HG02759 (cell line): ENCODE measurements at regions not wholly inside any gene's neighbourhood (a gene's known extent, or its start where the extent isn't known, plus 50 kb on each side); places are given as distances from the start of the nearest gene placed in this dataset.
"Not testable (repeated sequence)": the region's sequence is repeated elsewhere in the genome, so short reads cannot be mapped to it uniquely, and the experiment has no call there.

Experiments used
- ATAC-seq: cut with Tn5 transposase; IDR thresholded peaks from one replicate; pipeline ENCODE4 v1.9.1; 2021; ENCODE audit warnings: mild to moderate bottlenecking, moderate library complexity; ENCODE audit not compliant: unreplicated experiment

DNA sequence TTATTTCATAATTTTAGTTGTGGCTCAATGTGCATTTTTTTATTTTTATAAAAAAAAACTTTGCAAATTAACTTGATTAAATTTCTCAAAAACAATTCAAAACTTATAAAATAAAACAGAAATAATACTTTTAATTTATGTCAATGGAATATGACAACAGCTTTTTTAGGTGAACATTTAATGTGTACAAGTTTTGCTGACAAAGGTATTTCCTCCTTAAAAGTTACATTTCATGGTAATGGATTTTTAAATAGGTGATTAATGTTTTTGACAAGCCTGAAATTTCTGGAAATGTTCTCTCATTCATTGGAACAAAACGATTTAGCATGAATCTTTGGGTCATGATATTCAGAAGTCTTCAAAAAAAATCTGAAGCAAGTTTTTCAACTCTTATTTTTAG lies 1160.0 kb downstream of the HACE1 start:
- ATAC-seq, result no peak

DNA sequence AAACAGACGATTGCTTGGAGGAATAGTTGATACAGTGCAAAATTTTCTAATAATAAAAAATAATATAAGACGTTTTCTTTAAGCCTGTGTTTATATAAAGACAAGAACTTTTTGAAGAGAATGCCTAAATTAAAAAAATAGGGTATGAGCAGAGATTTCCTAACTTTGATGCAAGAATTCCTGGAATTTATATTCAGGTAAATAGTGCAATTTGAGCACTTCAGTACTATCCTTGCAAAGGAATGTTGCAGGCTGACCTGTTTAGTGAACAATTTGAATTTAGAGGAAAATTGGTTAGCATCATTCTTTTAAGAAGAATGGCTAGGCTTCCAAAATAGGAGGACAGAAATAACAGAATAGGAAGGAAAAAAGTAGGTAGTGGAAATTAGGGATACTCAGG lies 1172.3 kb downstream of the HACE1 start:
- ATAC-seq, result no peak

DNA sequence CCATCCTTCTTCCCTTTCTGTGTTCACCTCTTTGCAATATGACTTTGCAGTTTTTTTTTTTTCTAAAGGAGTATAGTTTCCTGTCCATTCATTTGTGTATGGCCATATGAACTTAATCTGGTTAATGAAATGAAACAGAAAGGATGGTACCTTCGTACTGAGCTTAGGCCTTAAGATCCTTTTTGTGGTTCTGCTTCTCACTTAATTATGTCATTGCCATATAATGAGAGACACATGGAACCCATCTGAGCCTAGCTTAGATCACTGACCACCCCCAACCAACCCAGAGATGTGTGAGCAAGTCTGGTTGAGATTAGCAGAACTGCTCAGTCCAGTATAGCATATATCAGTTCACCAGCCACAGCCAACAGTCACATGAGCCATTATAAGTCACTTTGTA lies 1179.6 kb downstream of the HACE1 start:
- ATAC-seq, result no peak

DNA sequence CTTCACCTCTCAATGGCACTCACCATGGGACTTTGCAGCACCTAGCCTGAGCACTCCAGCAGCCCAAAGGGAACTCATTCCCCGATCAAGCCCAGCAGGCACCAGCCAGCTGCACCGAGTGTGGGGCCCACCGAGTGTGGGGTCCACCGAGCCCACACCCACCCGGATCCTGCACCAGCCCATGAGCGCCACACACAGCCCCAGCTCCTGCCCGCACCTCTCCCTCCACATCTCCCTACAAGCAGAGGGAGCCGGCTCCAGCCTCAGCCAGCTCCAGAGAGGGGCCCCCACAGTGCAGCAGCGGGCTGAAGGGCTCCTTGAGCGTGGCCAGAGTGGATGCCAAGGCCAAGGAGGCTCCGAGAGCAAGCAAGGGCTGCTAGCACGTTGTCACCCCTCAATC lies 1182.4 kb downstream of the HACE1 start:
- no peak for ATAC-seq

DNA sequence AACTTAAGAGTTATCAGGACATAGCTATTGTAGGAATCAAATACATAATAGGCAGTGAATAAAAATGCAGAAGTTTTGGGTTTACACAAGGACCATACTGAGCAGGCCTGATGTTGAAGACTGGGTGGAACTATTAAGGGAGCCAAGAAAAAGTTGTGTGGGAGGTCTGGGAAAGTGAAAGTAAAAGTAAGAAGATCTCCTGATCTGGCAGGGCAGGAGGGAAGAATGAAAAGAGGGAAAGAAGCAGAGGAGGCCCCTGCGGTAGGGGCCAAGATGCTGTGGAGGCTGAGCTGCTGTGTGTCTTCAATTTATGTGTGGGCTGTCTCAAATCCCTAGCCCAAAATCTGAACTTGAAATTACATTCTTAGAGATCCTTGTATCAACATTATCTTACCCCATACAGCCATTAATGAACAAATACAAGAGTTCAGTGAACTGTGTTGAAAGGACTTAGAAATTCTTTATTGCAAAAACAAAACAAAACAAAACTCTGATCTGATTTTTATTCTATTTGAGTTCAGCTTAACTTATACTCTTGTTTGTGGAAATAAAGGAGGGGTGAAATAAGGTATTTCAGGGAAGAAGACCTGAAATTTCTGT lies 1183.8 kb downstream of the HACE1 start:
- no peak for ATAC-seq

DNA sequence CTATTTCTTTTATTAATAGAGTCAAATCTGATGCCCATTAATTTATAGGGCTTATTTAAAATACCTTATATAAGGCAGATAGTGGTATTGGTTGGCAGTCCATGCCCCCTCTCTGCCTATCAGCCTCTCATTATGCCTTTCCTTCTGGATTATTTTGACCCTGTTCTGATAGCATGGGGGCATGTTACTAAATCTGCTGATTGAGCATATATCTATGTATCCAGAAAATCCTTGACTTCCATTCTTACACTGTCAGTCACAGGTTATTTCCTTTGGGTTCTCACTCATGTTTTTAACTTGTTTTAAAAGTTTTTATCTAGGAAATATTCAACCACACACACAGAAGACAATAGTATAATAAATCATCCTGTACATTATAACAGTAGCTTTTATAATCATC lies 1184.9 kb downstream of the HACE1 start:
- no peak for ATAC-seq

DNA sequence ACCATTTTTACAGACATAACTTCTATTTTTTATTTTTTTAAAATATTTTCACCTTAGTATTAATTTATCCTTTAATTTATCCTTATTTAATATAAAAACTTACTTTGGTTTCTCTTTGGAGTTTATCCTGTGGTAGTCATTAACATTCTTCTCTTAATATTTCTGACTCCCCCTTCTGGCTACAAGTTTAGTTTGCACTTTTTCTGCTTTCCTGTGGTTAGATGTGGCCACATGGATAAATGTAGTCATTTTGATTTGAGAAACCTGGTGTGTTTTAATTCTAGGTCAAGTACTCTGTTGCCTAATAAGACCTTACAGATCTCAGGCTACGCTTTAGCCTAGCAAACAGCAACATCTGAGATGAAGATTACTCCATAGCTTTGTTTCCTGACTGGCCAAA lies 1187.5 kb downstream of the HACE1 start:
- no peak for ATAC-seq

DNA sequence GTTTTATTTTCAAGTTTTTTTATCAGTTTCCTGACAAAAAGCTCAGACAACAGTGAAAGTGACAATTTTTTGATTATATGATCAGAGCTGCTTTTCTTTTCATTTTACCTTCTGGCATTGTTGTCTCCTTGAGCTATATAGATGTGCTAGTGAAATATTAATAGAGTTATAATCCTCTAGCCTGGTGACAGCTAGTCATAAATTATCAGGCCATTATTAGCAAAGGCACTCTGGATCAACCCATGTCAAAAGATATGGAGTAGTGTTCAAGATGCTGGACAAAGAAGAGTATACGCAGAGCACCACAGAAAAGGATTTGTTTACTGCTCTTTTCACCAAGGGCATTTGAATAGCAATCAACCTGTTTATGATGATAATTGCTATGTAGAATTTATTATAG lies 1230.1 kb downstream of the HACE1 start:
- no peak for ATAC-seq

DNA sequence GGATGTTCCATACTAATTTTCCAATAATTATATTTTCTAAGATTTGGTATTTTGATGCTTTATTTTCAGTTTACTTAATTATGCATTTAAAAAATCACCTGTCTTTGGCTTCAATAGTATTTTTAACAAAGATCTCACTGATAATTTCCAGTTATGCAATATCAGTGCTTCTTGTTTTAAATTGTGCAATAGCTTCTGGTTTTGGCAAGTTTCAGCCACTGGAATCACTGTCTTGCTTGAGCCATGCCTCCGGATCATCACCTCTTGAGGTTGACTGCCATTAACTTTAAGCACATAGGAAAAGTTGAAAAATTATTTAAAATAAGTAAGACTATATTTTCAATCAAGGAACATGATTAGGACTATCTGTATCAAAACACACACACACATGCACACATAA lies 1242.1 kb downstream of the HACE1 start:
- no peak for ATAC-seq

DNA sequence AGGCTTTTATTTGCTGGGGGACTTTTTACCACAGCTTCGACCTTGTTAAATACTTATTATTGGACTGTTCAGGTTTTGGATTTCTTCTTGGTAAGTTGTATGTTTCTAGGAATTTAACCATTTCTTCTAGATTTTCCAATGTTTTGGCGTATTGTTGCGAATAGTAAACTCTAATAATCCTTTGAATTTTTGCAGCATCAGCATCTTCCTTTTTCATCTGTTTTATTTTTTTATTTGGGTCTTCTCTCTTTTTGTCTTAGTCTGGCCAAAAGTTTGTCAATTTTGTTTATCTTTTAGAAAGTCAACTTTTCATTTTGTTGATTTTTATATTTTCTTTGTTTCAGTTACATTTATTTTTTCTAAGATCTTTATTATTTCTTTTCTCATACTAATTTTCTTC lies 1272.0 kb downstream of the HACE1 start:
- ATAC-seq, result no peak

DNA sequence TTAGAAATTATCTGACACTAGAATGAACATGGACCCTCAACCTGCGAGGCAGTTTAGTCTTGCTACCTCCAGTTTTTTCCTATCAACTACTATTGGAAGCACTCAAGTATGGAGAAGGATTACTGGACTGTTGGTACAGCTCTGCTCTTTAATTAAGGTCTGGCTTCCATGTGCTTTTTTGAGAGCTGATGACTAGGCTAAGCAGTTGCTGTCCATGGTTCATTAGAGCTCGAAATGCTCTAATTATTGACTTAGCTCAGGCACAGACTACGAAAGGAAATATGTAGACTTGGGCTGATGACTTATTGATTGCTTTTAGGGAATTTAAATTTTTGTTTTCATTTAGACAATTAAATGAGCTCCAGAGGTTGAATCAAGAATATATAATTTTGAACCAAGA lies 1281.6 kb downstream of the HACE1 start:
- ATAC-seq, result no peak

DNA sequence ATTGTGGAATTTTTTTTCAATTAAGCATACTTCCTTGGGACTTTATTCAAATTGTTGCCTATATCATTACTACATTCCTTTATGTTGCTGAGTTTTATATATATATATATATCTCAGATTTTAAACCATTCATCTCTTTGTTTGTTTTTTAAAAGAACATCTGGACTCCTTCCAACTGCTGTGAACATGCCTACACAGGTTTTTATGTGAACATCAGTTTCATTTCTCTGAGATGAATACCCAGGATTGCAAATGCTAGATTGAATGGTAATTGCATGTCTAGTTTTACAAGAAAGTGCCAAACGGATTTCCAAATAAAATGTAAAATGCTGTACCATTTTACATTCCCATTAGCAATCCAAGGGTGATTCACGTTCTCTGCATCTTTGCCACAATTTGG lies 1289.3 kb downstream of the HACE1 start:
- no peak for ATAC-seq

DNA sequence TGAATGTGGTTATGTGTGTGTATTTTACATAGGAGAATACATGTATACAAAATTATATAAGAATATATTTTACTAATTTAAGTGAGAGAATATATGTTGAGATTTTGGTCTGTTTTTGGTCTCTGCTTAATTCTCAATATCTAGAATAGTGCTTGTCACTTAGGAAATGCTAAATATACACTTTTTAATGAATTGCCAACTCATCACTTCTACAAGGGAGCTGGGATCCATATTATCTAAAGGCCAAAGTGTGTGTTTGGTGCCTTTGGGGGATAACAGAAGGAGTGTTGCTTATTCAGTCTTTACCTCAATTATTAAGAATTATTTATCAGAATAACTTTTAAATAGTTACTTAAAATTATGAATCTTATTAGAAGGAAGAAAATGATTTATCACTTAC lies 1304.8 kb downstream of the HACE1 start:
- no peak for ATAC-seq

DNA sequence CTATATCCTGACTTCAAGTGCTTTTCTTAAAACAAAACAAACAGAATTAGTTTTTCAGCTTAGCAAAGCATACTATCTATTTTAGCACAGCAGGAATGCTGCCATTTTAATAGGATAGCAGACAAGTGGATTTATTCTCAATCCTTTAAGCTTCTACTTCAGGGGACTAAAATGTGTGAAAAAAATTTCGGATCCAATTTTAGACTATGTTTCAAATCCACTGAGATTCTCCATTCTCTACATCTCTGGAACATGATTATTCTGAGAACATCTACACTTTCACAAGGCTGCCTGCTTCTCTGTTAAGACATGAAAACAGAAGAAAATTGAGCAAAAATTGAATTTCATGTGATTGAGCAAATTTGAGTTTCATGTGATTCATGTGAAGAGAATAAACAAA lies 1321.3 kb downstream of the HACE1 start:
- no peak for ATAC-seq

DNA sequence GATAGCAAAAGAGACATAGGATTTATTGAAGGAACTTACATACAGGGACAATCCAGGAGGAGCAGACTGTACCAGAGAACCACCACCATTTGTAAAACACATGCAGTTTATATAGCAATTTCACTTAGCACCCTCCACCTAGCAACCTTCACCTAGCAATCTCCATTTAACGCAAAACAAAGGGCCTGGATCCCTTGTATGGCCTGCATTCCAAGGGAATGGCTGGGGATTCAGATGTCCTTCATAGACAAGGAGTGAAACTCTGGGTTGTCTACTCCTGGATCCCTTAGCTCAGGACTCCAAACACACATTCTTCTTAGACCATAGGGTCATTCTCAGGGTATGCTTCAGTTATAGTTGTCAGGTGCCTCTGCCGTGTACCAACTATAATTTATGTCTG lies 1324.9 kb downstream of the HACE1 start:
- no peak for ATAC-seq

DNA sequence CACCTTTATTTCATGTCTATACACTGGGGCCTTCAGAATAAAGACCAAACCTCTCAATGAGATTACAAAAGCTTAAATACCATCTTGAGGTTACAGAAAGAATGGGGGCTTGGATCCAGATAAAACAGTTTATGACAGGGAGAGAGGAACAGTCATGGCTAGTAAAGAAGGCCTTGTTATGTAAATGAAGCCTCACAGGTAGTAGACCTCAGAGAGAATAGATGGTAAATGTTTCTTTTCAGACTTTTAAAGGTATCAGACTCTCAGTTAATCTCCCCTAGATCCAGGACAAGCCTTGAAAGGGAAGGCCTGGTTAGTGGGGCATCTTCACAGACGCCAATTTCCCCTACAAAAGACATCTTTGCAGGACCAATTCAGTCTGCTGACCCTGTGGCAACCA lies 1325.6 kb downstream of the HACE1 start:
- no peak for ATAC-seq

DNA sequence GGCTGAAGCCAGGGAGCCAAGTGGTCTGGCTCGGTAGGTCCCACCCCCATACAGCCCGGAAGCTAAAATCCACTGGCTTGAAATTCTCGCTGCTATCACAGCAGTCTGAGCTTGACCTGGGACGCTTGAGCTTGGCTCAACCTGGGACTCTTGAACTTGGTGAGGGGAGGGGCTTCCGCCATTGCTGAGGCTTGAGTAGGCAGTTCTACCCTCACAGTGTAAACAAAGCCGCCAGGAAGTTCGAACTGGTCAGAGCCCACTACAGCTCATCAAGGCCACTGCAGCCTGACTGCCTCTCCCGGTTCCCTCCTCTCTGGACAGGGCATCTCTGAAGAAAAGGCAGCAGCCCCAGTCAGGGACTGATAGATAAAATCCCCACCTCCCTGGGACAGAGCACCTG lies 1337.7 kb downstream of the HACE1 start:
- ATAC-seq, result no peak

DNA sequence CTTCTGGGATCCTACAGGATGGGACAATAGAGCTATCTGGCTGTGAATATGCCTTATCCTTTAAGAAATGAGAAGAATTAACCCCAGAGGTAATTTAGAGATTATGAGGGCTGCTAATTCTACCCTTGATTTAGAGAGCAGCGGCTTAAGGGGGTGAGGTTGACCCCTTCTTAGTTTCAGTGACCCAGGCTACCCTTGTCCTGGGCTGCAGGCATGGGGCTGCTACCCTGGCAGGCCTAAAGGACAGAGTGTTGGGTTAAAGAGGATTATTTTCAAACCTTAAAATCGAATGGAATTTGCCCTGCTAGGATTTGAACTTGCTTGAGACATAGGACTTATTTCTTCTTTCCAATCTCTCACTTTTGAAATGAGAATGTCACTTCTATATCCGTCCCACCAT lies 1343.4 kb downstream of the HACE1 start:
- ATAC-seq, result no peak

DNA sequence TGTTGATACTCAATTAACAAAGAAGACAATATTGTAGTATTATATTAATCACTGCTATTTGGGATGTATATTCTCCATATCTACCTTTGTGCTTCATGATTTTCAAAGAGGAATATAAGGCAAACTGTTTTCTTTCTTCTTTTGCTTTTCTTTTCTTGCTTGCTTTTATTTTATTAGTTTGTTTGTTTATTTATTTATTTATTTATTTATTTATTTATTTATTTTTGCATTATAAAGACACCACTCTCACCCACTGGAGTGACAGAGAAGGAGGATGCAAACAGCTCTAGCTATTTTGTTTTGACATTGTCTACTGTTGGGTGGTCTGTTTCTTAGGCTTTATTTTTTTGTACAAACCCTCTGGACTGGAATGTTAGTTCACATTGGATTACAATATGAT lies 1352.7 kb downstream of the HACE1 start:
- ATAC-seq, result no peak

DNA sequence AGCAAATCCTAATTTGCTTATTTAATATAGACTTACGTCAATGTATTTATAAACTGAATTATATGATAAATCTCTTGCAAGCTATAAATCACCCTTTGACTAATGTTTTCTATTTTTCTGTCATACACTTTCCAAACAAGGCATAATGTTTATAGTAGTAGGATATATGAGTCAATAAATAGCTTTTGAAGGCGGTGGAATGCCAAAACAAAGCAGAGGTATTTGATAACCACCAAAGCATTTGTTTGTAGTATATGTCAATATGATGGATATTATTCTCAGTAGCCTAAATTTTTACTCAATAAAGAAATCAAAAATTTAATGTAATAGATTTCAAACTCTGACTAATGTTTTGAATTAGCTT lies 1354.6 kb downstream of the HACE1 start:
- ATAC-seq, result no peak

DNA sequence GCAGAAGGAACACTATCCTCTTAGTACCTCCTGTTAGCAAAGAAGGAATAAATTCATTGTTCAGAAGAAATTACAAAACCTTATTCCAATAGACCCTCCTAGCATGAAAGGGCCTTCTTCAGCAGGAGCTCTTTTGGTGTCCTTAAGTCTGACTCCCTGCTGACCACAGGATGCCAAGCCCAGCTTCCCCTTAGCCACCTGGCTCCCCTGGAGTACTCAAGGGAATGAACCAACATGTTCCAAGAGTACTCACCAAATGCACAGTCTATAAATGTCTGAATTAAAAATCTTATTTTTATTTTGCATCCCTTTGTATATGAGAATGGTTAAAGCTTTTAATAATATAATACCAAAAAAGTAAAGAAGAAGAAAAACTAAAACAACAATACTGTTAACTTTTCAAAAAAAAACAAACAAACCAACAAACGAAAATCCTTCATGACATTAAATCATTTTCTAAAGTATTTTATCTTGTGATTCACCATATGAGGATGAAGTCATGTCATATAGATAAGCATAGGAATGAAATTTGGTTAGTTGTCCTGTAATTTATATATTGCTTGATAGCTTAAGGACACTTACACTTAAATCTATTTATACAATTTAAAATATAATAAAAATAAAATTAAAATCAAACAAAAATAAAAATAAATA lies 1355.1 kb downstream of the HACE1 start:
- no peak for ATAC-seq

DNA sequence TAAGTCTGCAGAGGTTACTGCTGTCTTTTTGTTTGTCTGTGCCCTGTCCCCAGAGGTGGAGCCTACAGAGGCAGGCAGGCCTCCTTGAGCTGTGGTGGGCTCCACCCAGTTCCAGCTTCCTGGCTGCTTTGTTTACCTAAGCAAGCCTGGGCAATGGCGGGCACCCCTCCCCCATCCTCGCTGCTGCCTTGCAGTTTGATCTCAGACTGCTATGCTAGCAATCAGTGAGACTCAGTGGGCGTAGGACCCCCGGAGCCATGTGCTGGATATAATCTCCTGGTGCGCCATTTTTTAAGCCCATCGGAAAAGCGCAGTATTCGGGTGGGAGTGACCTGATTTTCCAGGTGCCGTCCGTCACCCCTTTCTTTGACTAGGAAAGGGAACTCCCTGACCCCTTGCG lies 1363.1 kb downstream of the HACE1 start:
- not testable (repeated sequence) for ATAC-seq

DNA sequence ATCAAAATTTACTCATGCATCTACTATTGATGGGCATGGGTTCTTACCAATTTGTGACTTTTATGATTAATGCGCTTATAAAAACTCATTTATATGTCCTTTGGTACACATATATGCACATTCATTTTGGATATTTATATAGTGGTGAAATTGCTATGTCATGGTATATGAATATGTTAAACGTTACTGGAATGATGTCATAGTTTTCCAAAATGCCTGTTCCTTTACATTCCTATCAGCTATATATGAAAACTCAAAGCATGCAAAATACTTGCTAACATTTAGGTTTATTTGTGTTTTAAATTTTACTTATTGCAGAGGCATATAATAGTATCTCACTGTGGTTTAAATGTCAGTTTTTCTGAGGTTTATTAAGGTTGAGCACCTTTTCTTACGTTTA lies 1403.1 kb downstream of the HACE1 start:
- no peak for ATAC-seq
